HepG2 (cell line): ENCODE measurements at regions not wholly inside any gene's neighbourhood (a gene's known extent, or its start where the extent isn't known, plus 50 kb on each side); places are given as distances from the start of the nearest gene placed in this dataset.

Source experiments
- ARNTL ChIP-seq: sonication (generic); formaldehyde crosslinking; IDR thresholded peaks from 2 replicates; pipeline ENCODE4 v1.4.0; 2020; ENCODE audit warnings: mild to moderate bottlenecking, missing genetic modification reagents
- BCL6 ChIP-seq: IDR thresholded peaks from 2 replicates; pipeline ENCODE4 v1.6.1; 2016; ENCODE audit warnings: missing genetic modification reagents, missing compliant biosample characterization
- CTCF ChIP-seq: sonication (generic); formaldehyde crosslinking; IDR thresholded peaks from 2 replicates; pipeline ENCODE4 v1.5.0; 2020; ENCODE audit warnings: mild to moderate bottlenecking, missing genetic modification reagents, moderate library complexity
- GLI4 ChIP-seq: sonication (generic); formaldehyde crosslinking; IDR thresholded peaks from 2 replicates; pipeline ENCODE4 v1.5.1; 2020; ENCODE audit warnings: missing genetic modification reagents, mild to moderate bottlenecking, moderate library complexity, borderline replicate concordance
- HIC2 ChIP-seq: sonication (generic); formaldehyde crosslinking; IDR thresholded peaks from 2 replicates; pipeline ENCODE4 v1.9.0; 2022; ENCODE audit warnings: low read depth, missing genetic modification reagents
- JUND ChIP-seq: sonication (generic); formaldehyde crosslinking; IDR thresholded peaks from 2 replicates; pipeline ENCODE4 v1.8.0; 2022; ENCODE audit warnings: mild to moderate bottlenecking, missing genetic modification reagents
- NR2C2 ChIP-seq: sonication (generic); formaldehyde crosslinking; IDR thresholded peaks from 2 replicates; pipeline ENCODE4 v1.4.0; 2020; ENCODE audit warnings: missing genetic modification reagents, mild to moderate bottlenecking, moderate library complexity, borderline replicate concordance
- TAF1 ChIP-seq: sonication (generic); formaldehyde crosslinking; IDR thresholded peaks from 2 replicates; pipeline ENCODE4 v1.4.0; 2020; ENCODE audit warnings: missing genetic modification reagents
- ZBTB7A ChIP-seq: sonication (generic); formaldehyde crosslinking; IDR thresholded peaks from 2 replicates; pipeline ENCODE4 v1.8.0; 2022; ENCODE audit warnings: mild to moderate bottlenecking, missing genetic modification reagents
- ZFX ChIP-seq: sonication (generic); formaldehyde crosslinking; IDR thresholded peaks from 2 replicates; pipeline ENCODE4 v1.4.0; 2020; ENCODE audit warnings: mild to moderate bottlenecking, low read depth, missing genetic modification reagents, moderate library complexity
- ZNF33B ChIP-seq: sonication (generic); formaldehyde crosslinking; IDR thresholded peaks from 2 replicates; pipeline ENCODE4 v1.5.1; 2020; ENCODE audit warnings: mild to moderate bottlenecking, missing genetic modification reagents
- ZNF644 ChIP-seq: IDR thresholded peaks from 2 replicates; pipeline ENCODE4 v1.6.1; 2016; ENCODE audit warnings: low read depth
- ZNF766 ChIP-seq: sonication (generic); formaldehyde crosslinking; IDR thresholded peaks from 2 replicates; pipeline ENCODE4 v1.5.0; 2020; ENCODE audit warnings: missing genetic modification reagents, borderline replicate concordance

- TF ChIP-seq GLI4 (CRISPR knock-in tag) (no peak), ZNF766 (CRISPR knock-in tag) (no peak), HIC2 (no peak), CTCF (CRISPR knock-in tag) (no peak), ZFX (no peak), JUND (CRISPR knock-in tag) (no peak), NR2C2 (CRISPR knock-in tag) (no peak), ZBTB7A (CRISPR knock-in tag) (no peak), ZNF33B (no peak), ZNF644 (CRISPR knock-in tag) (no peak), TAF1 (no peak), BCL6 (CRISPR knock-in tag) (no peak), ARNTL (no peak)
Measured at GRCh38 chr6:126581316-126581715, 241.4 kb downstream of the CENPW start.
